ENCODE measurements at regions not wholly inside any gene's neighbourhood (a gene's known extent, or its start where the extent isn't known, plus 50 kb on each side); places are given as distances from the start of the nearest gene placed in this dataset.

DNA sequence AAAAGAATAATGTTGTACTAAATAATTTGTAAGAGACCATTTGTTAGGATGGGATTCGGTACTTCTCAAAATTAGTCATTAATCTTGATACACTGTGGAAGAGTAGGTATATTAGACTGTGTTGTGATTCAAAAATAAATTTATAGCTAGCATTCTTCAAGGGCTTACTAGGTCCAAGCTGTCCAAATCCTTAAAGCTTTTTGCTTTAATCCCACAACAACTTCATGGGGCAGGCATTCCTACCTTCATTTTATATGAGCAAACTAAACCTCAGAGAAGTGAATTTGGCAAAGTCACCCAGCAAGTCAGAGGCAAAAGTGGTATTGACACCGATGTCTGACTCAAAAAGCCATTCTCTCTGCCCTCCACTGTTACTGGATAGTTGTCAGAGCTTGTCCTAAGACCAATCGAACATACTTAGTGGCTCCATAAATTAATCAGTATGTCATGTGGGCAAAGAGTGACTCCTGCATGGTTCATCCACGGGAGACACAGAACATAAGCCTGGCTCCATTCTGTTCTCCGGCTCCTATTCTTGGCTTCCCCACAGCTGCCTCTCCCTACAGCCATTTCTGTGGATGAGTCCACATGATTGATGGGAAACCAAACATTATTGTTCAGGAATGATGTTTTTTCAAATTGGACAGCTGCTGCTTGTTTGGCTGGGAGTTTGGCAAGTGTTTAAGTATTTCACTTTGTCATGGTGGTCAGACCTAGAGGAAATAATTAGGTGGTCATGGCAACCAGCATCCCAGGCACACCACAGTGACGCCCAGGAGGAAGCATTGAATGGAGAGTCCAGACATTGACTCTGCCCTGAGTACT, 133.4 kb upstream of the FGGY start:
- no peak for TF ChIP-seq POLR2A (IDR thresholded peaks at IDR 0.05)
- TF ChIP-seq, protein P1, sequence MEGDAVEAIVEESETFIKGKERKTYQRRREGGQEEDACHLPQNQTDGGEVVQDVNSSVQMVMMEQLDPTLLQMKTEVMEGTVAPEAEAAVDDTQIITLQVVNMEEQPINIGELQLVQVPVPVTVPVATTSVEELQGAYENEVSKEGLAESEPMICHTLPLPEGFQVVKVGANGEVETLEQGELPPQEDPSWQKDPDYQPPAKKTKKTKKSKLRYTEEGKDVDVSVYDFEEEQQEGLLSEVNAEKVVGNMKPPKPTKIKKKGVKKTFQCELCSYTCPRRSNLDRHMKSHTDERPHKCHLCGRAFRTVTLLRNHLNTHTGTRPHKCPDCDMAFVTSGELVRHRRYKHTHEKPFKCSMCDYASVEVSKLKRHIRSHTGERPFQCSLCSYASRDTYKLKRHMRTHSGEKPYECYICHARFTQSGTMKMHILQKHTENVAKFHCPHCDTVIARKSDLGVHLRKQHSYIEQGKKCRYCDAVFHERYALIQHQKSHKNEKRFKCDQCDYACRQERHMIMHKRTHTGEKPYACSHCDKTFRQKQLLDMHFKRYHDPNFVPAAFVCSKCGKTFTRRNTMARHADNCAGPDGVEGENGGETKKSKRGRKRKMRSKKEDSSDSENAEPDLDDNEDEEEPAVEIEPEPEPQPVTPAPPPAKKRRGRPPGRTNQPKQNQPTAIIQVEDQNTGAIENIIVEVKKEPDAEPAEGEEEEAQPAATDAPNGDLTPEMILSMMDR (IDR thresholded peaks at IDR 0.05): no peak
- TF ChIP-seq EP300 (IDR thresholded peaks at IDR 0.05): no peak
- H3K36me3 ChIP-seq: no peaks in the 10 kb centered on the region
- peaks cover 0 to 4% (median 0%) of the 10 kb centered on the region in 4 donors for H3K4me1 ChIP-seq
- H3K4me3 ChIP-seq: no peak overlapping the region
- WGBS, 2 donors: 46 to 58% methylated on average over 6 of the region's 6 CpGs
- no peaks in the 10 kb centered on the region for H3K27me3 ChIP-seq
- DNase-seq (ENCODE audit: low spot score in 2 of 2): no peak
- H3K27ac ChIP-seq: no peak overlapping the region
- H3K9me3 ChIP-seq: peaks cover 0 to 4% (median 0%) of the 10 kb centered on the region in 4 donors

DNA sequence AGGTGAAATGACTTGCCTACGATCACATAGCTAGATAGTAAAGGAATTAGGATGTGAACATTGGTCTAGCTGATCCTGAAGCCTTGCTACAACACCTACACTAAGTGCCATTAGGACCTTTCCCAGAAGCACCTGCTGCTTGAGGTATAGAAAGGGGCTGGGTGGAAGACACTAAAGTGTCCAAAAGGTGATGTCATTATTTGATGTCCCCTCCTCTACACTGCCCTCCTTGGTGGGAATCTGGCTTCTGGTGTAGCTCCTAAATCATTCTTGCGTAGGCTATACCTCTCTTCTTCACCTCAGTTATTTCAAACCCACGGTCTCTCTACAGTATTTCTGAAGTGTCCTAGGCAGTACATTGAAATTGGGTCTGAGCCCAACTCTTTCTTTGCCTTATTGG, 132.5 kb upstream of the FGGY start:
- no peaks in the 10 kb centered on the region for H3K27me3 ChIP-seq
- no peaks in the 10 kb centered on the region for H3K36me3 ChIP-seq
- peaks cover 0 to 4% (median 0%) of the 10 kb centered on the region in 4 donors for H3K4me1 ChIP-seq
- H3K9me3 ChIP-seq: no peaks in the 10 kb centered on the region
- 59 to 98% methylated on average over 2 to 3 of the region's 3 CpGs for WGBS, 2 donors
- H3K4me3 ChIP-seq: no peak overlapping the region
- DNase-seq (ENCODE audit: low spot score in 2 of 2): no peak
- no peak overlapping the region for H3K27ac ChIP-seq
- TF ChIP-seq, protein P1 (IDR thresholded peaks at IDR 0.05): no peak
- TF ChIP-seq EP300 (IDR thresholded peaks at IDR 0.05) (no peak), POLR2A (IDR thresholded peaks at IDR 0.05) (no peak)

DNA sequence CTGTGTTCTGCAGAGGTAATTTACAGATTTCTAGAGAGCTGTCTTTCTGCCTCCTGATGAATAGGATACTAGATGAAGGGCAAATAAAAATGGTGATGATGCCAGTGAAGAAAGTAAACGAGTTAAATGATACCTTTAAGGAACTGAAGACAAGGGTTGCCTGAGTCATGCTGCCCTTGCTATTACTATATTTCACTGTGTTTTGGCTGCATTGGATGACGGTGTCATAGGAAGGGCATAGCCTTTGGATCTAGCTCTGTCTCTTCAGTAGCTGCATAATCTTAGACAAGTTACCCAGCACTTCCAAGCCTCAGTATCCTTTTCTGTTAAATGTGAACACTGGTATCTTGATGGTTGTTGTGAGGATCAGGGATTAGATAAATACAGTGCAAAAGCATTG, 131.5 kb upstream of the FGGY start:
- no peak overlapping the region for H3K27ac ChIP-seq
- TF ChIP-seq EP300 (IDR thresholded peaks at IDR 0.05) (no peak), POLR2A (IDR thresholded peaks at IDR 0.05) (no peak)
- TF ChIP-seq, protein P1 (IDR thresholded peaks at IDR 0.05): no peak
- 32 to 40% methylated on average over 2 of the region's 2 CpGs for WGBS, 2 donors

DNA sequence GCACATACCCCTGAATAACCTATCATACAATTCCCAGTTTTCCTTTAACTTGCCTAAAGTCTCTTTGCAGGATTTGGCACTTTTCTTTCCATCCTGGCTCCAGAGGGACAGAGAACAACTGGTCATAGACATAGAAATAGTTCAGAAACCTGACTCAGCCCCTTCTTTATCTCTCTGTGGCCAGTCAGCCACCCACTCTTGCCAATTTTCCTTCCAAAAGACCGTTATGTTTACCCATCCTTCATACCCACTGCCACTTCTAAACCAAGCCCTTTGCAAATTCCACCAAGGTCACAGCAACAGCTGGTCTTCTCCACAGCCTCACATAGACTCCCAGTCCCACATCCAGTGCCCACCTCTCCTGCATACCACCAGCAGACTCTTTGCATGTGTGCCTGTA, 127.2 kb upstream of the FGGY start:
- H3K27me3 ChIP-seq: no peaks in the 10 kb centered on the region
- 40 to 41% methylated on average over 1 of the region's 1 CpG for WGBS, 2 donors
- H3K9me3 ChIP-seq: no peaks in the 10 kb centered on the region
- no peaks in the 10 kb centered on the region for H3K4me1 ChIP-seq
- no peak for TF ChIP-seq POLR2A (IDR thresholded peaks at IDR 0.05)
- TF ChIP-seq, protein P1 (IDR thresholded peaks at IDR 0.05): no peak
- no peak for TF ChIP-seq EP300 (IDR thresholded peaks at IDR 0.05)
- no peak overlapping the region for H3K4me3 ChIP-seq
- H3K27ac ChIP-seq: no peak overlapping the region
- DNase-seq (ENCODE audit: low spot score in 2 of 2): no peak
- no peaks in the 10 kb centered on the region for H3K36me3 ChIP-seq

More for the DNA sequence above, 131.5 kb upstream of the FGGY start:
- no peak for DNase-seq (ENCODE audit: low spot score in 2 of 2)
- no peaks in the 10 kb centered on the region for H3K27me3 ChIP-seq
- peaks cover 0 to 4% (median 0%) of the 10 kb centered on the region in 4 donors for H3K4me1 ChIP-seq
- H3K9me3 ChIP-seq: no peaks in the 10 kb centered on the region
- no peak overlapping the region for H3K4me3 ChIP-seq
- H3K36me3 ChIP-seq: no peaks in the 10 kb centered on the region

DNA sequence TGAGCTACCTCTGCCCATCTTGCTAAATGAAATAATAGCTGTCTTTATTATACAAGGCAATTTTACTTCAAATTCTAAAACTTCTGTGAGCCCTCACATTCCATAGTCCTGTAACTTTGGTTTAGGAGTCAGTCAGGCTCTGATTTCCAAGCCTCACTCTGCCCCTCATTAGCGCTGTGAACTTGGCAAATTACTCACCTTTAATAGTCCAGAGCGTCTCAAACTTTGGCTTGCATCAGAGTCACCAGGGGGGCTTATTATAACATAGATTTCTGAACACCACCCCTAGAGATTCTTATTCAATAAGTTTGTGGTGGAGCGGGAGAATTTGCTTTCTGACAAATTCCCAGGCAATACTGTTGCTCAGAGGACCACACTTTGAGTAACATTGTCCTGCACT, 126.2 kb upstream of the FGGY start:
- no peak for DNase-seq (ENCODE audit: low spot score in 2 of 2)
- no peak overlapping the region for H3K4me3 ChIP-seq
- H3K36me3 ChIP-seq: no peaks in the 10 kb centered on the region
- H3K27me3 ChIP-seq: no peaks in the 10 kb centered on the region
- H3K27ac ChIP-seq: no peak overlapping the region
- no peaks in the 10 kb centered on the region for H3K4me1 ChIP-seq
- WGBS, 2 donors: 87 to 91% methylated on average over 3 of the region's 3 CpGs
- TF ChIP-seq, protein P1 (IDR thresholded peaks at IDR 0.05): no peak
- no peak for TF ChIP-seq POLR2A (IDR thresholded peaks at IDR 0.05)
- TF ChIP-seq EP300 (IDR thresholded peaks at IDR 0.05): no peak
- H3K9me3 ChIP-seq: no peaks in the 10 kb centered on the region

All from tibial nerve (tissue), 4 donors.